Progenitor cell of endocrine pancreas (in vitro differentiated cells): ENCODE measurements at regions not wholly inside any gene's neighbourhood (a gene's known extent, or its start where the extent isn't known, plus 50 kb on each side); places are given as distances from the start of the nearest gene placed in this dataset.

Experiments
- DNase-seq: peaks from one replicate; pipeline ENCODE4 v3.0.0; 2021; ENCODE audit warnings: low spot score; ENCODE audit not compliant: unreplicated experiment
- H3K27ac Mint-ChIP-seq: 2 replicates; pipeline ENCODE4 v1.8.0; 2021; ENCODE audit warnings: mild to moderate bottlenecking, moderate library complexity, mixed read lengths
- H3K27me3 Mint-ChIP-seq: 2 replicates; pipeline ENCODE4 v1.8.0; 2021; ENCODE audit warnings: mixed read lengths
- H3K36me3 Mint-ChIP-seq: 2 replicates; pipeline ENCODE4 v1.8.0; 2022; ENCODE audit warnings: mixed read lengths; ENCODE audit not compliant: insufficient read depth
- H3K4me1 Mint-ChIP-seq: 2 replicates; pipeline ENCODE4 v1.8.0; 2021; ENCODE audit warnings: low read depth, mixed read lengths
- H3K4me3 Mint-ChIP-seq: 2 replicates; pipeline ENCODE4 v1.8.0; 2021; ENCODE audit warnings: low read depth, mild to moderate bottlenecking, moderate library complexity, mixed read lengths
- H3K9me3 Mint-ChIP-seq: 2 replicates; pipeline ENCODE4 v1.8.0; 2021; ENCODE audit warnings: low read depth, mixed read lengths
- TF ChIP-seq, protein P1 (sequence below): fragments of 200-600 bp; sonication (generic); IDR thresholded peaks from one replicate; pipeline ENCODE4 v1.5.0; 2021; ENCODE audit warnings: antibody characterized with exemption, mild to moderate bottlenecking; ENCODE audit not compliant: unreplicated experiment

DNA sequence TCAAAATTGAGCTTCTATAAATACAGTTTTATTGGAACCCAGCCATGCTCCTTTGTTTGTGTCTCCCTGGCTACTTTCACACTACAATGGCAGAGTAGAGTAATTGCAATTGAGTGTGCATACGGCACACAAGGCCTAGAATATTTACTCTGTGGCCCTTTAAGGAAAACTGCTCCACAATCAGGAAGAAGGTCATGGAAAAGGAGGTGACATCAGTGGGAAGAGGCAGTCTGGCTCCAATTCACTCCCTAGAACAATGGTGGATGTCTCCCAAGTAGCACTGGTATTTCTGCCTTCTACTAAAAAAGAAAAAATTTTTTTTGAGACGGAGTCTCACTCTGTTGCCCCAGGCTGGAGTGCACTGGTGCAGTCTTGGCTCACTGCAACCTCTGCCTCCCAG is 51.3 kb downstream of the KRTAP19-8 start:
- H3K9me3 Mint-ChIP-seq: no peaks in the 10 kb centered on the region
- H3K36me3 Mint-ChIP-seq: no peaks in the 10 kb centered on the region
- TF ChIP-seq, protein P1, sequence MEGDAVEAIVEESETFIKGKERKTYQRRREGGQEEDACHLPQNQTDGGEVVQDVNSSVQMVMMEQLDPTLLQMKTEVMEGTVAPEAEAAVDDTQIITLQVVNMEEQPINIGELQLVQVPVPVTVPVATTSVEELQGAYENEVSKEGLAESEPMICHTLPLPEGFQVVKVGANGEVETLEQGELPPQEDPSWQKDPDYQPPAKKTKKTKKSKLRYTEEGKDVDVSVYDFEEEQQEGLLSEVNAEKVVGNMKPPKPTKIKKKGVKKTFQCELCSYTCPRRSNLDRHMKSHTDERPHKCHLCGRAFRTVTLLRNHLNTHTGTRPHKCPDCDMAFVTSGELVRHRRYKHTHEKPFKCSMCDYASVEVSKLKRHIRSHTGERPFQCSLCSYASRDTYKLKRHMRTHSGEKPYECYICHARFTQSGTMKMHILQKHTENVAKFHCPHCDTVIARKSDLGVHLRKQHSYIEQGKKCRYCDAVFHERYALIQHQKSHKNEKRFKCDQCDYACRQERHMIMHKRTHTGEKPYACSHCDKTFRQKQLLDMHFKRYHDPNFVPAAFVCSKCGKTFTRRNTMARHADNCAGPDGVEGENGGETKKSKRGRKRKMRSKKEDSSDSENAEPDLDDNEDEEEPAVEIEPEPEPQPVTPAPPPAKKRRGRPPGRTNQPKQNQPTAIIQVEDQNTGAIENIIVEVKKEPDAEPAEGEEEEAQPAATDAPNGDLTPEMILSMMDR: no peak

DNA sequence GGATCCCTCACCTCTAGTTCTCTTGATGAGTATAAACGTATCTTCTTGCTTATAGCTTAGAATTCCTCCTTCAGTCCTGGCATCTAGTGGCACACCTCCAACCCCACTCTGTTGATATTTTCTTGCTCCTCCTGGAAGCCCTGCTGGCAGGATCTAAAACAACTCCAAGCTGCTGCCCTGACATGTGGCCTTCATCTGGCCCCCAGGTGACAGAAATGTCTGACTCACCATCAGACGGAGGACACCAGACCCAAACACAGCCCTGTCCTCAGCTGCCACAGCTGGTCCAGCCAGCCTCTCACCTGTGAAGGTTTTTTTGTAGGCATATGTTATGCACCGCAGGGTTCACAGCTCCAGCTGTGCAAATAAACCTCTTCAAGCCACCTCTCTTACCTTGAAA is 53.4 kb downstream of the KRTAP19-8 start:
- no peaks in the 10 kb centered on the region for H3K27me3 Mint-ChIP-seq
- H3K9me3 Mint-ChIP-seq: no peaks in the 10 kb centered on the region
- H3K36me3 Mint-ChIP-seq: no peaks in the 10 kb centered on the region
- H3K4me1 Mint-ChIP-seq: no peaks in the 10 kb centered on the region
- TF ChIP-seq, protein P1: no peak
- no peak overlapping the region for H3K27ac Mint-ChIP-seq
- no peak overlapping the region for H3K4me3 Mint-ChIP-seq
- no peak for DNase-seq

More for the DNA sequence above, 51.3 kb downstream of the KRTAP19-8 start:
- no peak for DNase-seq
- Mint-ChIP-seq H3K27me3 (no peaks in the 10 kb centered on the region), H3K4me3 (no peak overlapping the region), H3K4me1 (peaks cover 6% of the 10 kb centered on the region), H3K27ac (no peak overlapping the region)

DNA sequence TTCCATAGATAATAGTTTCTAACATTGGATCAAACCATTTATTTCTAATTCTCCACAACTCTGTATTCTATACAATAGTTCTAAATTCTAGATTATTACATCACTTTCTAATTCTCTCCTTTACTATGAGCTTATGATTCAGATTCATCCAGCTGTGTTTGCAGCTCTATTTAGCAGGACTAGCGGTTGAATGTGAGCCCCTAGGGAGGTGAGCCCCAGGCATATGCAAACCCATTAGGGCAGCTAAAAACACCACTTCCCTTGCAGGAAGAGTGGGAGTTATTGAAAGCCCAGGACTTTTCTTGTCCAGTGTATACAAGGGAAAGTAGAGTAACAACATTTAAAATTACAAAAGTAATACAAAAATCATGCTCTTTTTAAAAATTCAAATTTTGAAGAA is 56.9 kb downstream of the KRTAP19-8 start:
- H3K36me3 Mint-ChIP-seq: no peaks in the 10 kb centered on the region
- DNase-seq: no peak
- TF ChIP-seq, protein P1: no peak
- H3K4me1 Mint-ChIP-seq: no peaks in the 10 kb centered on the region
- no peak overlapping the region for H3K27ac Mint-ChIP-seq
- H3K27me3 Mint-ChIP-seq: no peaks in the 10 kb centered on the region
- no peak overlapping the region for H3K4me3 Mint-ChIP-seq
- no peaks in the 10 kb centered on the region for H3K9me3 Mint-ChIP-seq

DNA sequence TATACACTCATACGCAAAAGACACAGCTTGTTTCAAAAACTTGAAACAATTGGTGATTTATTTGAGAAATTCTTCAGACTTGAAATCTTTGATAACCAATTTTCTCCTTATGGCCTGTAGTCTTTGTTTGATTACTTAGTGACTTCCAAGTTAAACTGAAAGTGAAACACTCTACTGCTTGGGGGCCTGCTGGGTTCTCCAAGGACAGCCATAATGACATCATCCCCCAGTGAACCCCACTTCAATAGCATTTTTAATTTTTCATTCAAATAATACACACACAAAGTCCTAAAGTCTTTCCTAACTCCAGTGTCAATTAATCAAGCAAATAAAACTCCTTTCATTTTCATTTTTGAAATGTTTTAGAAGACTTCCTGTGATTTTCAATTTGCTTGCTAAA is 59.2 kb downstream of the KRTAP19-8 start:
- Mint-ChIP-seq H3K36me3 (no peaks in the 10 kb centered on the region), H3K4me1 (no peaks in the 10 kb centered on the region), H3K9me3 (no peaks in the 10 kb centered on the region), H3K27ac (no peak overlapping the region), H3K4me3 (no peak overlapping the region), H3K27me3 (no peaks in the 10 kb centered on the region)
- no peak for DNase-seq
- TF ChIP-seq, protein P1: no peak

DNA sequence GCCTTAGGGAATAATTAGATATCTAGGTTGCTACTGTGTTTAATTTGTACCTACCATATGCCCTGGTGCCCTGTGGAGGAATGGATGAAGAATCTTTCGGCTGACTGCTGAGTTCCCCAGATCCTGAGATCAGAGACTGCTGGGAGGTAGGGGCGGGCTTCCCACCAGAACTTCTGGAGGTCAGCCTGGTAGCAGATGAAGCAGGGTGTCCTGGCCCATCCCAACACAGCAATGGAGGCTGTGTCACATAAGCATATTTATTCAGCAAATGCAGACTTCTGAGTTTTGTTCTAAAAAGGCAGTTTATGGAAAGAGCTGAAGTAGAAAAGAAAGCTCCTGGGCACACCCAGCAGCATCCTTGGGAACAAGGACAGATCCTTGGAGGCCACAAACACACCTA is 74.0 kb downstream of the KRTAP19-8 start:
- Mint-ChIP-seq H3K27ac (no peak overlapping the region), H3K4me3 (no peak overlapping the region), H3K27me3 (no peaks in the 10 kb centered on the region), H3K4me1 (no peaks in the 10 kb centered on the region), H3K36me3 (no peaks in the 10 kb centered on the region), H3K9me3 (no peaks in the 10 kb centered on the region)
- DNase-seq: no peak
- TF ChIP-seq, protein P1: no peak
